ENCODE measurements at regions not wholly inside any gene's neighbourhood (a gene's known extent, or its start where the extent isn't known, plus 50 kb on each side); places are given as distances from the start of the nearest gene placed in this dataset.

- H3K36me3 Mint-ChIP-seq (ENCODE audit: low read depth) = no peaks in the 10 kb centered on the region
- WGBS, 2 experiments (ENCODE audit: insufficient coverage in 1 of 2, insufficient read length in 1 of 2) = 66 to 78% methylated on average over 1 of the region's 2 CpGs
- peaks cover 13% of the 10 kb centered on the region for H3K4me1 Mint-ChIP-seq
- Histone ChIP-seq H3K27ac (ENCODE audit: low read depth, low read length) (no peak overlapping the region), H3K4me1 (ENCODE audit: control insufficient read depth, insufficient read depth, low read length) (no peaks in the 10 kb centered on the region), H3K27me3 (ENCODE audit: control insufficient read depth, insufficient read depth, low read length, poor library complexity, severe bottlenecking) (no peaks in the 10 kb centered on the region), H3K36me3 (ENCODE audit: control insufficient read depth, insufficient read depth, low read length) (no peaks in the 10 kb centered on the region), H3K9ac (ENCODE audit: extremely low read depth, low read length, poor library complexity, severe bottlenecking) (no peak overlapping the region), H3K9me3 (ENCODE audit: control insufficient read depth, low read length) (no peaks in the 10 kb centered on the region), H3K4me3 (ENCODE audit: low read length) (no peak overlapping the region)
- no peak for TF ChIP-seq CTCF (conservative IDR thresholded peaks at IDR 0.05)
- H3K9me3 Mint-ChIP-seq = no peaks in the 10 kb centered on the region
- no peak overlapping the region for H3K4me3 Mint-ChIP-seq
- H3K27me3 Mint-ChIP-seq (ENCODE audit: insufficient read depth) = no peaks in the 10 kb centered on the region
- no peak overlapping the region for H3K27ac Mint-ChIP-seq
- DNase-seq = no peak
Measured at GRCh38 chr3:145692751-145693150, 468.2 kb downstream of the PLOD2 start.

- Mint-ChIP-seq H3K27ac (no peak overlapping the region), H3K27me3 (ENCODE audit: insufficient read depth) (no peaks in the 10 kb centered on the region), H3K4me1 (peaks cover 15% of the 10 kb centered on the region), H3K36me3 (ENCODE audit: low read depth) (no peaks in the 10 kb centered on the region), H3K4me3 (no peak overlapping the region), H3K9me3 (no peaks in the 10 kb centered on the region)
- Histone ChIP-seq H3K4me3 (ENCODE audit: low read length) (no peak overlapping the region), H3K27me3 (ENCODE audit: control insufficient read depth, insufficient read depth, low read length, poor library complexity, severe bottlenecking) (no peaks in the 10 kb centered on the region), H3K36me3 (ENCODE audit: control insufficient read depth, insufficient read depth, low read length) (no peaks in the 10 kb centered on the region), H3K27ac (ENCODE audit: low read depth, low read length) (no peak overlapping the region), H3K9me3 (ENCODE audit: control insufficient read depth, low read length) (no peaks in the 10 kb centered on the region), H3K9ac (ENCODE audit: extremely low read depth, low read length, poor library complexity, severe bottlenecking) (no peak overlapping the region), H3K4me1 (ENCODE audit: control insufficient read depth, insufficient read depth, low read length) (no peaks in the 10 kb centered on the region)
- no peak for DNase-seq
- TF ChIP-seq CTCF (conservative IDR thresholded peaks at IDR 0.05) = no peak
Measured at GRCh38 chr3:145696011-145696410, 465.0 kb downstream of the PLOD2 start.

- no peaks in the 10 kb centered on the region for H3K36me3 Mint-ChIP-seq (ENCODE audit: low read depth)
- Histone ChIP-seq H3K27ac (ENCODE audit: low read depth, low read length) (no peak overlapping the region), H3K9ac (ENCODE audit: extremely low read depth, low read length, poor library complexity, severe bottlenecking) (no peak overlapping the region), H3K27me3 (ENCODE audit: control insufficient read depth, insufficient read depth, low read length, poor library complexity, severe bottlenecking) (no peaks in the 10 kb centered on the region), H3K4me1 (ENCODE audit: control insufficient read depth, insufficient read depth, low read length) (no peaks in the 10 kb centered on the region), H3K4me3 (ENCODE audit: low read length) (no peak overlapping the region), H3K9me3 (ENCODE audit: control insufficient read depth, low read length) (no peaks in the 10 kb centered on the region), H3K36me3 (ENCODE audit: control insufficient read depth, insufficient read depth, low read length) (no peaks in the 10 kb centered on the region)
- H3K27me3 Mint-ChIP-seq (ENCODE audit: insufficient read depth) = no peaks in the 10 kb centered on the region
- H3K27ac Mint-ChIP-seq = no peak overlapping the region
- no peak for DNase-seq
- H3K4me3 Mint-ChIP-seq = no peak overlapping the region
- 90 to 94% methylated on average over 5 to 7 of the region's 7 CpGs for WGBS, 2 experiments (ENCODE audit: insufficient coverage in 1 of 2, insufficient read length in 1 of 2)
- H3K4me1 Mint-ChIP-seq = peaks cover 8% of the 10 kb centered on the region
- no peak for TF ChIP-seq CTCF (conservative IDR thresholded peaks at IDR 0.05)
- no peaks in the 10 kb centered on the region for H3K9me3 Mint-ChIP-seq
Measured at GRCh38 chr3:145698250-145698649, 462.7 kb downstream of the PLOD2 start.
